AML-193 (cell line): ENCODE measurements at regions not wholly inside any gene's neighbourhood (a gene's known extent, or its start where the extent isn't known, plus 50 kb on each side); places are given as distances from the start of the nearest gene placed in this dataset.

Source experiments
- DNase-seq, 2 experiments: peaks; one replicate each; lab custom pipeline; 2025; lab: John Stamatoyannopoulos, UW

GRCh38 chr3:13209634-13209997 is 136.4 kb upstream of the IQSEC1 start:
- DNase-seq = no peak

- no peak for DNase-seq
These were observed 135.7 kb upstream of the IQSEC1 start for GRCh38 chr3:13208706-13209633.

- DNase-seq = no peak
These were observed 134.9 kb upstream of the IQSEC1 start for GRCh38 chr3:13207975-13208705.

- DNase-seq = no peak
These were observed 134.3 kb upstream of the IQSEC1 start for GRCh38 chr3:13207578-13207922.

DNA sequence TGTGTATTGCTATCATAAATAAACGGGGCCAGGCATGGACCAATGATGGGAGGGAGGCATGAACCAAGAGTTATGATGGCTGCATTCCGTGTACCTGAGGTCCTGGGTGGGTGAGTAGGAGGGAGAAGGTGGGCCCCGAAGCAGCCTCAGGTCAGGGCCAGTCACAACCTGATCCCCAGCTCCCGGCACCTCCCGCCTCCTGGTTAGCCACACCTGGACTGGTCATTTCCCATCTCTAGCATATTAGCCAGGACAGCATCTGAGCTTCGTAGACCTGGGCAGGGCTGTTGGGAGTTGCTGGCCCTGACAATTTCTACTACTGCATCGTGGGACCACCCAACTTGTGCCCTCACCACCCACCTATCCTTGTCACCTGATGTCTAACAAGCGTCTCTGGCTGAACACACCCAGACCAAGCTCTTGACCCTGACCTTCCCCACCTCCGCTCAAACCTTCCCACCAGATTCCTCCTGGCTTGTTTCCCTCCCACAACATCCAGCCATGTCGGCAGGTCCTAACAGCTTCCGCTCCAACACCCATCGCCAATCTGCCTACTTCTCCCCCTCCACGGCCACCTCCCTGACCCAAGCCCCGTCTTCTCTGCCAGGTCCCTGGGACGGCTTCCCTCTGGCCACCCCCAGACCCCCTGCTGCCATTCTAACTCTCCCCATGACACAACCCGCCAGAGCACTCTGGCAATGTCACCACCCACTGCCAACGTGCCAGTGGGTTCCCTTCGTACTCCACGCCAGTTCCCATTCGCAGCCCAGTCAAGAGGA is 133.8 kb upstream of the IQSEC1 start:
- no peak for DNase-seq

- no peak for DNase-seq
These were observed 132.4 kb upstream of the IQSEC1 start for GRCh38 chr3:13205567-13206143.

DNA sequence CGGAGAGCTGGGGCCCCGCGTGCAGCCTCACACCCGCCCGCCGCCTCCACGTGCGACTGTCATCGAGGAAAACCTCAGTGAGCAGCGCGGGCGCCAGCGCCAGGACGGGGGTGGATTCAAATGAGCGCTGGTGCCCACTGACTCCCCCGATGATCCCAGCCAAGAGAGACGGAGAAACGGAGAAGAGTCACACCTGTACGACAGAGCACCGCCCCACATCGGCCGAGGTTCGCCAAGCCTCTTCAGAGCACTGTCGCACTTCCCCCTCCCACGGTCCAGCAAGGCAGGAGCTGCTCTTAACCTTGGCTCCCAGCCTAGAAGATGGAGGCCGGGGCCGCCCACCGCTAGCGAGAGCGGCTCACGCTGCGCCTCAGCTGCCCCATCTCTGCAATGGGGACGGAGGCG is 130.9 kb upstream of the IQSEC1 start:
- DNase-seq = no peak

GRCh38 chr3:13203398-13204176 is 130.4 kb upstream of the IQSEC1 start:
- no peak for DNase-seq

- DNase-seq = no peak
These were observed 129.6 kb upstream of the IQSEC1 start for GRCh38 chr3:13202744-13203397.

GRCh38 chr3:13201851-13202250 is 128.6 kb upstream of the IQSEC1 start:
- DNase-seq = no peak

DNA sequence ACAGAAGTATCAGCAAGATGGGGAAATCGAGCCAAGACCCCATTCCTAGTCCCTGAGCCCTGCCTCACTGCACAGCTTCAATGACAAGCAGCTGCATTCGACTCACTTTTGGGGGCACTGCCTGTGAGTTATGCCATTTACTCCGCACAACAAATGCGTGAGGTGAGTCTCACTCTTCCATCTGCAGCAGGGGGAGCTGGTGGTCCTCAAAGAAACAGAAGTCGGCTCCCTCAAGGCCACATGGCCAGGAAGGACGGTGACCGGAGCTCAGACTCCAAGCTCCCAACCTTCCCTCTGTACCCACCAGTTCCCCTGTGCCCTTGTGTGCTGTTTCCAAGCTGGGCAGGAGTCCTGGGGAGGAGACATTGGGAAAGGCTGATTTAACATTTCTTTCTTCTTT is 127.7 kb upstream of the IQSEC1 start:
- DNase-seq = no peak

- DNase-seq = no peak
These were observed 127.2 kb upstream of the IQSEC1 start for GRCh38 chr3:13200465-13200864.

DNA sequence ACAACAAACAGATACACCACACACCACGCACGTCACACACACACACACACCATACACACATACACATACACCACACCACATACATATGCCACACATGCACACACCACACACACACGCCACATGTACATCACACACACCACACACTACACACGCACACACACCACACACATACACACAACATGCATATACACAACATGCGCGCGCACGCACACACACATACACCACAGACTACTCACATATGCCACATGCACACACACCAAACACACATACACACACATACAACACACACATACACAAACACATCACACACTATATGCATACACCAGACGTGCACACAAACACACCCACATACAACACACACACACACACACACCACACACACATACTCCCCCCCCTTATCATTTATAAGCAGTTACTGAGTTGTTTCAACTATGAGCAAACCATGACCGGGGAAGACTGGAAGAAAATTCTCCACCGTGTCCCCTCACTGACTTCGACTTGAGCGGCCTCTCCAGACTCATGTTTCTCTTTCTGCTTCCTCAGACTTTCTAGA is 126.7 kb upstream of the IQSEC1 start:
- DNase-seq = no peak

- no peak for DNase-seq
These were observed 126.0 kb upstream of the IQSEC1 start for GRCh38 chr3:13199006-13199776.

- DNase-seq = no peak
These were observed 125.1 kb upstream of the IQSEC1 start for GRCh38 chr3:13198264-13198879.

- DNase-seq = no peak
These were observed 124.6 kb upstream of the IQSEC1 start for GRCh38 chr3:13197795-13198194.

DNA sequence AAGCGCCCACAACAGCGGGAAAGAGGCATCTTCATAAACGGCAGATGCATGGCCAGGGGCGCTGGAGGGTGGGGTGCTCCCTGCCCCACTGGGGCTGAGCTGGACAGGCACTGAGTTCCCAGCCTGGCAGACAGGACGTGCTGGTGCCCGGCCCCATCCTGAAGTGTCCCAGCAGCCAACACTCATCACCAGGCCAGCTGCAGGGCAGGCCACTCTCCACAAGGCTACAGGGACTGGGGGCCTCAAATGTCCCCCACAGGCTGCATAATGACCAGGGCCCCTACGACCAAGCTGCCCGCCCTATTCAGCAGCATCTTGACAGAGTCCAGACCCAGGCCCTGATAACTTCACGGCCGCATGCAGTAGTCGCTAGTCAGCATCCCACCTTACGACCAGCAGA is 124.1 kb upstream of the IQSEC1 start:
- no peak for DNase-seq

GRCh38 chr3:13195374-13195773 is 122.1 kb upstream of the IQSEC1 start:
- DNase-seq = no peak
